GM10248 (cell line): ENCODE measurements at regions not wholly inside any gene's neighbourhood (a gene's known extent, or its start where the extent isn't known, plus 50 kb on each side); places are given as distances from the start of the nearest gene placed in this dataset.

Experiments
- CTCF ChIA-PET: fragments of 300-600 bp; sonication (Branson Sonifier 250); formaldehyde crosslinking; extraction: SDS; loops from one replicate; lab custom pipeline; 2021; ENCODE audit warnings: antibody characterized with exemption; lab: Yijun Ruan, JAX
- POLR2A ChIA-PET: fragments of 350-650 bp; sonication (Branson Sonifier 250); formaldehyde crosslinking; extraction: SDS; loops from one replicate; lab custom pipeline; 2020; ENCODE audit warnings: antibody characterized with exemption; lab: Yijun Ruan, JAX
- DNase-seq: peaks from one replicate; pipeline ENCODE4 v3.0.0; 2012; ENCODE audit errors: extremely low spot score
- CTCF ChIP-seq: IDR thresholded peaks from 2 replicates; pipeline ENCODE4 v1.5.1; 2012; ENCODE audit warnings: mild to moderate bottlenecking, low read depth; ENCODE audit errors: extremely low read depth, missing control alignments, control extremely low read depth

- POLR2A ChIA-PET: no interaction called here
- CTCF ChIA-PET: interaction anchor here (1.2 to 1.4 kb wide), 3 partner anchors 9 to 210 kb away, joined by 3 to 4 read pairs (median 3); no protein-coding TSS in a partner anchor
- no peak for DNase-seq
- no peak for TF ChIP-seq CTCF
These were observed 614.6 kb upstream of the TBL1XR1 start for GRCh38 chr3:177811835-177812234.

DNA sequence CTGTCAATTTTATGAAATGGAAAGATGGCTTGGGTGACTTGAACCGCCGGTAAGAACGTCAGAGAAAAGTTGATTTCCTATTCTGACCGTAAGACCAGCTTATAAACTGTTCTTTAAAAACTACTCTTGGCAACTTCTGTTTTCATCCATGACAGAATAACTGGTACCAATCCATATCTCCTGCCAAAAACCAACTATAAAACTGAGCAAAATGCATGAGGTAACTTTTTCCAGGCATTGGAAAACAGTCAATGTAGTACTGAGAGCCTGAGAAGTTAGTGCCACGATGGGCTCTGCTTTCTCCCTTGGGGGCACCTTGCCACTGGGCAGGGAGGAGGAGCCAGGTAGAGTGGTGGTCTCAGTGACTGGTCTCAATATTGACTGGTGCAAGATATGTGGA is 615.2 kb upstream of the TBL1XR1 start:
- ChIA-PET CTCF (interaction anchor here (0.9 kb wide), 1 partner anchor 8 kb away, joined by 3 read pairs; no protein-coding TSS in a partner anchor), POLR2A (no interaction called here)

GRCh38 chr3:177813322-177813721 is 616.0 kb upstream of the TBL1XR1 start:
- DNase-seq: no peak
- POLR2A ChIA-PET: no interaction called here
- no peak for TF ChIP-seq CTCF
- CTCF ChIA-PET: interaction anchor here (0.9 to 1.1 kb wide), 2 partner anchors 9 to 12 kb away, joined by 3 read pairs; no protein-coding TSS in a partner anchor

More for the DNA sequence above, 615.2 kb upstream of the TBL1XR1 start:
- DNase-seq: no peak
- TF ChIP-seq CTCF: no peak

GRCh38 chr3:177816667-177817208 is 619.5 kb upstream of the TBL1XR1 start:
- ChIA-PET POLR2A (no interaction called here), CTCF (no interaction called here)
- no peak for TF ChIP-seq CTCF
- no peak for DNase-seq

DNA sequence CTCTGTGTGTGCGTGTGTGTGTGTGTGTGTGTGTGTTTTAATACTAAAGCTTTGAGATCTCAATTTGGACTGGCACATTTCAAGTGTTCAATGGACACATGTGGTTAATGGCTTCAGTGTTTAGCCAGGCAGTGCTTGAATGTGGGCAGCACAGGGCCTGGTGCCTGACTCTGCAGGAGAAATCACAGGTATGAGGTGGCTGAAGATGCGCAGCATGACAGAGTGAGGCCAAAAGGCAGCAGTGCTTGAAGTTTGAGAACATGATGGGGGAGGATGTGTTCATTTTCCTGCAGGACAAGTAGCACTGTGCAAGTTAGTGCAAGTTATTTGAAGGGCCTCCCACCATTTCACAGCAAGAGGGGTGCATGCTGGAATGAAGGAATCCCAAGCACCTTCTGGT is 620.5 kb upstream of the TBL1XR1 start:
- ChIA-PET POLR2A (no interaction called here), CTCF (no interaction called here)
- no peak for TF ChIP-seq CTCF
- no peak for DNase-seq

- CTCF ChIA-PET: no interaction called here
- DNase-seq: no peak
- POLR2A ChIA-PET: interaction anchor here (0.6 to 0.7 kb wide), 2 partner anchors 325 to 1329 kb away, joined by 4 read pairs; no protein-coding TSS in a partner anchor
- TF ChIP-seq CTCF: no peak
These were observed 621.5 kb upstream of the TBL1XR1 start for GRCh38 chr3:177818712-177819240.
